ENCODE measurements at regions not wholly inside any gene's neighbourhood (a gene's known extent, or its start where the extent isn't known, plus 50 kb on each side); places are given as distances from the start of the nearest gene placed in this dataset.

DNA sequence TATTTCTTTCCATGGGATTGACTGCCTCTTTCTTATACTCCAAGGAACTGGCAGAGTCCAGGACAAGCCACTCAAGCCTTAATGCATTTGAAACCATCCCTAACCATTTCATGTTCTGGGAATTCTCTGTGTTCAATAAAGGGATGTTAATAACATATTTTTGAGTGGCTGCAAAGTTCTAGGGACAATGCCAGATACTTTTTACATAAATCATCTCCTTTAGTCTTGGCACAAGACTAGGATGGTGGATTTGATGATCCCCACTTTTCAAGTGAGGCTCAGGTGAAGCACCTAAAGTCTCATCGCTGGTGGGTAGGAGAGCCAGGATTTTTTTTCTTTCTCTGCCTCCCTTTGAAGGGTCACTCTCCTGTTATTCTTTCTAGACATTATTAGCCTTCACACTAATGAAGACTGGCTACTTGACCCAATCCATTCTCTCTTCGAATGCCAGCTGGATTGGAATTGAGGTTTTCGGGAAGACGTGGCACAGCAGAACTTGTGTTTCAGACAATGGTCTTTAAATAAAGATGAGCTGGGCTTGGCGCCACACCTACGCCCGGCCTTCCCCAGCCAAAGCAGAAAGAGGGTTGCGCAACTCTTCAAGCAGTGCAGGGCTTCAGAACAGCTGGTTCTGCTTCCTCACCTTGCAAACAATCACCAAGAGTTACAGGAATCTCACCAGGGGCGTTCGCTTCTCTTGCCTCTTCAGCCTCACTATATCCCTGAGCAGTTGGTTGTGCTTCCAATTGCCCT, 73.8 kb upstream of the BMPER start:
- no peak for DNase-seq (ENCODE audit: extremely low read depth, low read depth)
- TF ChIP-seq, protein P1, sequence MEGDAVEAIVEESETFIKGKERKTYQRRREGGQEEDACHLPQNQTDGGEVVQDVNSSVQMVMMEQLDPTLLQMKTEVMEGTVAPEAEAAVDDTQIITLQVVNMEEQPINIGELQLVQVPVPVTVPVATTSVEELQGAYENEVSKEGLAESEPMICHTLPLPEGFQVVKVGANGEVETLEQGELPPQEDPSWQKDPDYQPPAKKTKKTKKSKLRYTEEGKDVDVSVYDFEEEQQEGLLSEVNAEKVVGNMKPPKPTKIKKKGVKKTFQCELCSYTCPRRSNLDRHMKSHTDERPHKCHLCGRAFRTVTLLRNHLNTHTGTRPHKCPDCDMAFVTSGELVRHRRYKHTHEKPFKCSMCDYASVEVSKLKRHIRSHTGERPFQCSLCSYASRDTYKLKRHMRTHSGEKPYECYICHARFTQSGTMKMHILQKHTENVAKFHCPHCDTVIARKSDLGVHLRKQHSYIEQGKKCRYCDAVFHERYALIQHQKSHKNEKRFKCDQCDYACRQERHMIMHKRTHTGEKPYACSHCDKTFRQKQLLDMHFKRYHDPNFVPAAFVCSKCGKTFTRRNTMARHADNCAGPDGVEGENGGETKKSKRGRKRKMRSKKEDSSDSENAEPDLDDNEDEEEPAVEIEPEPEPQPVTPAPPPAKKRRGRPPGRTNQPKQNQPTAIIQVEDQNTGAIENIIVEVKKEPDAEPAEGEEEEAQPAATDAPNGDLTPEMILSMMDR (IDR thresholded peaks at IDR 0.05; ENCODE audit: low read depth, low read length, missing control alignments), result no peak
- H3K4me3 ChIP-seq (replicated peaks; ENCODE audit: low read depth, low read length), result no peak overlapping the region

DNA sequence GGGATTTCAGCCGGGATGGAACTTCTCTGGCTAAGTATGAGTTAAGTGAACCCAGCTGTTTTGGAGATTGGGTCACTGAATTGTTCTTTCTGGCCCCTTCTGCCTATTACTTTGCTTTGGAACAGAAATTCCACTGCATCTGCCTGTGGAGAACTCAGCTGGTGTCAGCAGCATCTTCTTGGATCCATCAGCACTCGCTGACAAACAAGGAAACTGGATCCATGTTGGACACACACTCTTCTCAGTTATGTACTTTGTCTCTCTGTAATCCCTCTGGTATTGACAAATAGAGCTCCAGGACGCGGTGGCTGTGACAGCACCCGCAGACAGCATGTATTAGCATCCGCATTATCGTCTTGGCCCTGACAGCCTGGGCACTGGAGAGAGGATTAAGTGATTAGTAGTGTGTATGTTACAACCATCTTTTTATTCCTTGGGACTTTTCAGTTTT, 73.0 kb upstream of the BMPER start:
- TF ChIP-seq, protein P1 (IDR thresholded peaks at IDR 0.05; ENCODE audit: low read depth, low read length, missing control alignments), result no peak
- no peak overlapping the region for H3K4me3 ChIP-seq (replicated peaks; ENCODE audit: low read depth, low read length)
- DNase-seq (ENCODE audit: extremely low read depth, low read depth), result no peak

DNA sequence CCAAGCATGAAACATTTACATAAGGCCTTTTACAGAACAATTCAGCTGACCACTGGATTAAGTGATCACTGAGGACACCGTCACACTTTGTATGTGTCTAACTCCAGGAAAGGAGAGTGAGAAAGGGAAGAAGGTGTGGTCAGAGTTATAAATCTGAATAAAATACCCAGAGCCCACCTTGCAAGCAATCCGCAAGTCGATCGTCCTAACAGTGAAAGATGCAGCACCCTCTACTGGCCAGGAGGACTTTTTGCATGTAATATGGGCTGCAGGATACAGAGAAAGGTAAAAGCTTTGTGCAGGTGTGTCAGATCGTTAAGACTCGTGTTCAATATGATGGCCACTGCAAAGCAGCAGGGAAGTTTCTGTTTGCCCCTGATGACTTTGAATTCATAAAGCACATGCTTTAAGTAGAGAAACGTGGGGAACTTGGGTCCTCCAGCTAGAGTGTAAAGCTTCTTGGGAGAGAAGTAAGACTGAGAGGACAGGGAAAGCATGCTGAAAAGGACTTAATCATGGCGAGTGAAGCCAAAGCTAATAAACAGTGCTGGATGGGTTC, 68.5 kb upstream of the BMPER start:
- TF ChIP-seq, protein P1 (IDR thresholded peaks at IDR 0.05; ENCODE audit: low read depth, low read length, missing control alignments), result peak; percentile 57
- DNase-seq (ENCODE audit: extremely low read depth, low read depth), result no peak
- no peak overlapping the region for H3K4me3 ChIP-seq (replicated peaks; ENCODE audit: low read depth, low read length)

DNA sequence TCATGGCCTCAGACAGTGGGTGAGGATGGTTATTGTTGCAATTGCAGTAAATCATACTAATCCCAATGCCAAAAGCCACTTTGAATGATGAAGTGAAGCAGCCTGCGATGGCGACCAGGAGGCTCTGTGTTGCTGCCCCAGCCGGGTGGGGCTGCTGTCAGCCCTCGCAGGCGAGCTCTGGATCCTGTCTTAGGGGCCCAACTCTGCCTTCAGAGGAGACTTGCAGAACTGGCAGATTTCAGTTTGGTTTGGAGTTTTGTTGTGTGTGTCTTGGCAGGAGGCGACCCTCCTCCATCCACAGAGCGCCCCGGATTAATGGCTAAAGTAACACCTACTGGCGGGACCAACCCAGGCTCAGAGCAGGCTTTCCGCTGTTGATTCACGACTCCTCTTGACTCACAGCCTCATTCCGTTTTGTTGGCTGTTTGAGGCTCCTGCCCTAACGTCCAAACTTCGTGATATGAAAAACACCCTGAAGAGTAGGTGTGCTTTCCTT, 67.9 kb upstream of the BMPER start:
- no peak for DNase-seq (ENCODE audit: extremely low read depth, low read depth)
- TF ChIP-seq, protein P1 (IDR thresholded peaks at IDR 0.05; ENCODE audit: low read depth, low read length, missing control alignments), result no peak
- H3K4me3 ChIP-seq (replicated peaks; ENCODE audit: low read depth, low read length), result no peak overlapping the region

DNA sequence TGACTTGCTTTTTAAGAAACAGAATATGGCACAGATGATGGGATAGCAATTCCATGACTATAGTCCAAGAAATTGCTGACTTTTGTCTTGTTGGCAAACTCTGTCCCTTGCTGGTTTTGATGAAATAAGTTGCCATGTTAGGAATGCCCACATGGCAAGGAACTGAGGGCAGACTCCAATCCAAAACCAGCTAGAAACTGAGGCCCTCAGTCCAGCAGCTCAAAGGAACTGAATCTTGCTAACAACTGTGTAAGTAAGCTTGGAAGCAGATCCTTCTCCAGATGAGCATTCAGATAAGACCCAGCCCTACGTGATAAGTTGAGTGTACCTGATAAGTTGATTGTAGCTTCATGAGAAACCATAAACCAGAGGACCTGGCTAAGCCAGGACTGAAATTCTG, 64.3 kb upstream of the BMPER start:
- no peak overlapping the region for H3K4me3 ChIP-seq (replicated peaks; ENCODE audit: low read depth, low read length)
- no peak for DNase-seq (ENCODE audit: extremely low read depth, low read depth)
- TF ChIP-seq, protein P1 (IDR thresholded peaks at IDR 0.05; ENCODE audit: low read depth, low read length, missing control alignments), result no peak

DNA sequence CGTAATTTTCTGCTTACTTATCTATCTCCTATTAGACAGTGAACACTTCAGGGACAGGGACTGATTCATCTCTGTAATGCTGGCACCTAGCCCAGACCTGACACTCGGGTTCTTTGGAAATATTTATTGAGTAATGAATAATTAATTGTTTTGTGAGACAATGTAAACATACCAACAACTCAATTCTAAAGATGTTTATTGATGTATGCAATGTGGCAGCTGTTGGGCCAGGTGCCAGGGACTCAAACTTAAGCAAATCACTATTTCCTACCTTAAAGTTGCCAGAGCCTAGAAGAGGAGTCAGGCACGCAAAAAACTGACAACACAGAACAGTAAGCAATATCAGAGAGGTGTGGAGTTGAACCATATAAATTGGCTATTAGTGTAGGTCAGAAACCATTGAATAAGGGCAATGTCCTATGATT, 63.6 kb upstream of the BMPER start:
- no peak for DNase-seq (ENCODE audit: extremely low read depth, low read depth)
- H3K4me3 ChIP-seq (replicated peaks; ENCODE audit: low read depth, low read length), result no peak overlapping the region
- TF ChIP-seq, protein P1 (IDR thresholded peaks at IDR 0.05; ENCODE audit: low read depth, low read length, missing control alignments), result no peak
